HG03103 (cell line): ENCODE measurements at regions not wholly inside any gene's neighbourhood (a gene's known extent, or its start where the extent isn't known, plus 50 kb on each side); places are given as distances from the start of the nearest gene placed in this dataset.
"Not testable (repeated sequence)": the region's sequence is repeated elsewhere in the genome, so short reads cannot be mapped to it uniquely, and the experiment has no call there.

Experiments used
- ATAC-seq: cut with Tn5 transposase; IDR thresholded peaks from one replicate; pipeline ENCODE4 v1.9.1; 2021; ENCODE audit warnings: low read depth; ENCODE audit not compliant: unreplicated experiment

DNA sequence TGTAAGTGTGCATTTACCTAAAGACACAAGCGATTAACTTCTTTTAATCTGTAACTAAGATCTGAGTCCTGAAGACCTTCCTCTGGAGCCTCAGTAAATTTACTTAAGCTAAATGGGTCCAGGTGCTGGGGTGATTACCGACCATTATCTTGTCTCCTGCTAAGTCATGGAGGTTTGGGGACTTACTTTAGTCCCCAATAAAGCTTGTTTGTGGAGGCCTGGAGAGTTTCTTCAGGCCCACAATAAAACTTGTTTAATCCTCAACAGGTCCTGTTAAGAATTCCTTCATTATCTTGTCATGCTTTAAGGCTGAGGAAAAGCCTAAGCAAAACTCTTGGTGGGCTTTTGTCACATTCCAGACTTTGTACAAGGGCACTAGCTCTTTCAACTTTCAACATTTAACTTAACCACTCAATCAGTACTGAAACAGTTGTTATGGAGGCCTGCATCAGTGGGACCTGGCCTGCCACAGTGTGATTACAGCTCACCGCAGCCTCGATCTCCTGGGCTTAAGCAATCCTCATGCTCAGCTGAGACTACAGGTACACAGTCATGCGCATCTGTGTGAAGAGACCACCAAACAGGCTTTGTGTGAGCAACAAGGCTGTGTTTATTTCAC, 84.0 kb downstream of the FMO4 start:
- ATAC-seq: no peak

DNA sequence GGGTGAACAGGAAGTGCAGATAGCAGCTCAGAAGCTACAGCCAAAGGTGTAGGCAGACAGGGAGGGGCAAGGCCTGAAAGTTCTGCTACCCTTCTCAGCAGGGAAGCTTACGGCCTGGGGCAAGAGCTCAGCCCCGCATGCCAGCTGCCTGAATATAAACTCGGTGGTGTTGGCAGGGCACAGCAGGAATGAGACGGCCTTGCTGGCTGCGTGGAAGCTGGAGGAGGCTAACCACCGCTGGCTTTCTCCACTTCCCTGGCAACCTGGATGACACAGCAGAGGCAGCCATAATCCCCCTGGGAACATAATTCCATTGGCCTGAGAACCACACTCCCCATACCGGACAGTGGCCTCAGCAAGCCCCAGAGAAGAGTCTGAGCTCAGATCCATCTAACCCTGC, 81.9 kb upstream of the PRRC2C start:
- no peak for ATAC-seq

GRCh38 chr1:171405391-171405714, 80.0 kb upstream of the PRRC2C start:
- no peak for ATAC-seq

DNA sequence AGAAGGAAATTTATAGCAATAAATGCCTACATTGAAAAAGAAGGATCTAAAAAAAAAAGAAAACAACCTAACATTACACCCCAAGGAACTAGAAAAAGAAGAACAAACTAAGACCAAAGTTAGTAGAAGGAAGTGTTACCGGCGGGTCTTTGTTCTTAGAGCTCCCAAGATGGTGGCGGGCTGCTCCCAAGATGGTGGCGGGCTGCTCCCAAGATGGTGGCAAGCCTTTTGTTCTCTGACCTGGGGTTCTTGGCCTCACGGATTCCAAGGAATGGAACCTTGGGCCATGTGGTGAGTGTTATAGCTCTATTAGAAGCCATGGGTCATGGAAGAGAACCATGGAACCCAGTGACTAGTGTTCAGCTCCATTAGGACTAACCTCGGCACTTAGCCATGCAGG, 71.8 kb upstream of the PRRC2C start:
- ATAC-seq: not testable (repeated sequence)

- ATAC-seq: no peak
These were observed 66.8 kb upstream of the PRRC2C start for GRCh38 chr1:171418546-171418945.

GRCh38 chr1:171420810-171421209, 64.5 kb upstream of the PRRC2C start:
- peak; percentile 61 for ATAC-seq

- ATAC-seq: no peak
These were observed 63.8 kb upstream of the PRRC2C start for GRCh38 chr1:171421413-171422020.

DNA sequence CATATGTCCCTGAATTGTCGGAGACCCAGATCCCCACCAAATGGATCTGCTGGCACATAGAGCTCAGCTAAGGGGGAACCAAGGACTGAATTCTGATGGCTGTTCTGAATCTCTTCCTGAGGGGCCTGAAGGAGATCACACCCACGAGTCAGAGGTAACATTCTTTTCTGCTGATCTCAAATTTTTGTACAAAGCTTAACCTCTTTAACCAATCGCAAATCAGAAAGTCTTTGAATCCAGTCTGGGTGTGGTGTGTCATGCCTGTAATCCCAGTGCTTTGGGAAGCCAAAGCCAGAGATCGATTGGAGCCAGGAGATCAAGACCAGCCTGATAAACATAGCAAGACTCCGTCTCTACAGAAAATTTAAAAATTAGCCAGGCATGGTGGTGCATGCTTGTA, 62.8 kb upstream of the PRRC2C start:
- ATAC-seq: no peak

- ATAC-seq: no peak
These were observed 60.8 kb upstream of the PRRC2C start for GRCh38 chr1:171424494-171424893.

DNA sequence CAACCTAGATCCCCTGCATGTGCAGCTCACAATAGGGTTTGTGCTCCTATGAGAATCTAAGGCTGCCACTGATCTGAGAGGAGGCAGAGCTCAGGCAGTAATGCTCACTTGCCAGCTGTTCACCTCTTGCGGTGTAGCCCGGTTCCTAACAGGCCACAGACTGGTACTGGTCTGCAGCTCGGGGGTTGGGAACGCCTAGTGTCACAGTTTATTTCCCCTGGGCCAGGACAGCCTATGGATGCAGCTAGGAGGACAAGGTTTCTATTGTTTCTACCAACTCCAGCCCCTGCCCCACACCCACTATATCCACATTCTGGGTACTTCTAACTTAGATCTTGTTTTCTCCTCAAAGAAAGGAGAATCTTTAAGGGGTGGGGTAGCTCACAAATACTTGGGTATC, 58.7 kb upstream of the PRRC2C start:
- ATAC-seq: no peak

DNA sequence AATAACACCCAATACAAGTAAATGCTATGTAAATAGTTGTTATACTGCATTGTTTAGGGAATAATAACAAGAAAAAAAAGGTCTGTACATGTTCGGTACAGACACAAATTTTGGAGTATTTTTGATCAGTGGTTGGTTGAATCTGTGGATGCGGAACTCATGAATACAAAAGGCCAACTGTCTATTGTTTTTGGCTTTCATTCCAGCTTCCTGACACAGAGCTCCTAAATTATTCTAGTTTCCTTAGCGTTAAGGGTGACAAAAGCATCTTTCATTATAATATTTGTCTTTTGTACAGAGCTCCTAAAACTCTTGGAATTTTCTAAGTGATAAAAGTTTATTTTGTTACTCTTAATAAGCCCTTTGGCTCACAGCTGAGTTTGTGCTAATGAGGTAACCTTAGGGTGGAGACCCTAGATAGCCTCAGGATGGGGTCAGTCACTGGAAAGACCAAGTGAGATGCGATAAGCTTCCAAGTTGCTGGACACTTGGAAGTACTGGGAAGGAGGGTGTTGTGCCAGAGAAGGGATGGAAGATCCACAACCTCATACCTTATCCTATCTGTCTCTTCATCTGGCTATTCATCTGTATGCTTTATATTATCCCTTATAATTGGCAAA, 57.4 kb upstream of the PRRC2C start:
- no peak for ATAC-seq

GRCh38 chr1:171429137-171429536, 56.2 kb upstream of the PRRC2C start:
- no peak for ATAC-seq

DNA sequence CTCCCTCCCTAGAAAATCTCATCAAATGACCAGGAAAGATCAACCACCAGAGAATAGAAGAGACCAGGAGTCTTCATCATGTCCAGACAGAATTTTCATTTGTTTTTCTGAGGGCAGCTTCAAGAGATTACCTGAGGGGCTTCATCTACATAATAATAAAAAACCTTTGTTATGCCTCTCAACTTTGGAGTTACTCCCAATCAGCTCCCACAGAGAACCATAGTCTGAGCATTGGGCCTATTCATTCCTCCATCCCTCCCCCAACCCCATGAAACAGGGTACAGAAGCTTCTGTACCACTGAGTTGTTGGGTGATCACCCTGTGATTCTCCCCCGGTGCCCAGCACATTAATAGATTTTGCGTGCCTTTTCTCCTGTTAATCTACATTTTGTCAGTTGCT, 53.3 kb upstream of the PRRC2C start:
- no peak for ATAC-seq

DNA sequence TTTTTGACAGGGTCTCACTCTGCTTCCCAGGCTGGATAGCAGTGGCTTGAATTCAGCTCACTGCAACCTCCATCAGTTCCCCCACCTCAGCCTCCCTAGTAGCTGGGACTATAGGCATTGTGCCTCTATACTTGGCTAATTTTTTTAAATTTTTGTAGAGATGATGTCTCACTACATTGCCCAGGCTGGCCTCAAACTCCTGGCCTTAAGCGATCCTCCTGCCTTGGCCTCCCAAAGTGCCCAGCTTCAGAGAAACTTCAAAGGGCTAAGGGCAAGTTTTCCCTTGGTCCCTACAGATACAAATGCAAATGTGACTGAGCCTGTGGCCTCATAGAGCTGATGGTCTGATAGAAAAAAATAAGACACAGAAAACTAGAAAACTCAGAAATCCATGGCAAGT, 52.9 kb upstream of the PRRC2C start:
- ATAC-seq: no peak

DNA sequence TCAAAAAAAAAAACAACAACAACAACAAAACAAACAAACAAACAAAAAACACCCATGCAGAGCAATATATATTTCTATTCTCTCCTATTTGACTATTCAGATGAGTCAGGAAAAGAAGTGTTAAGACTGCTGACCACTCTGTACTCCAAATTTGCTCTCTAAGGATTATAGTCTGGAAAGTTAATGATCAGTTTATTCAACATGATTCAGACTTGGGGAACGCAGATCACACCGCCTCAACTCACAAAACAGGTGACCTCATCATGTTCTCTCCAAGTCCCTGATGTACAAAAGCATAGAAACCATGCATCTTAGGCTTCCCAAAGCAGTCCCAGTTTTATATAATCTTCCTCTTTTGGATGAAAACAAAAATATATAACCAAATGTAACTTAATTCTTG, 51.9 kb upstream of the PRRC2C start:
- ATAC-seq: no peak

DNA sequence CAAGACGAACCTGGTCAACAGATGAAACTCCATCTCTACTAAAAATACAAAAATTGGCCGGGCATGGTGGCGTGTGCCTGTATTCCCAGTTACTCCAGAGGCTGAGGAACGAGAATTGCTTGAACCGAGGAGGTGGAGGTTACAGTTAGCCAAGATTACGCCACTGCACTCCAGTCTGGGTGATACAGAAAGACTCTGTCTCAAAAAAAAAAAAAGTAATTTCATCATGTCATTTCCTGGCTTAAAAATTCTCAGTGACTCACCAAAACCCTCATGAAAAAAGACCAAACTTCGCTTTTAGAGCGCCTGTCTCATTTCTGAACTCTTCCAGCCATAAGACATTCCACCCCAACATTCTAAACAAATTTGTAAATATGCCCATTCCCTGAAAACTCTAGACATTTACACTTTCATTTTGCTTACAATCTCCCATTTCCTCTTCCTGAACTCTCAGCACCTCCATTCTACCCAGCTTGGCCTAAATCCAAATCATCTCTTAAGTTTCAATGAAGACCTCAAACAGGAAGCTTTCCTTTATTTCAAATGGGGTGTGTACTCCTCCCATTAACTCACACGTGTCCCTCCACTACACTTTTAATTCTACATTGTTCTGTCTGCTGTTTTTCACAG, 50.5 kb upstream of the PRRC2C start:
- no peak for ATAC-seq
